ENCODE measurements at regions not wholly inside any gene's neighbourhood (a gene's known extent, or its start where the extent isn't known, plus 50 kb on each side); places are given as distances from the start of the nearest gene placed in this dataset.
"Not testable (repeated sequence)": the region's sequence is repeated elsewhere in the genome, so short reads cannot be mapped to it uniquely, and the experiment has no call there.

GRCh38 chr6:156423075-156423474 lies 354.1 kb upstream of the ARID1B start:
- Histone ChIP-seq H2AFZ (ENCODE audit: low read depth, low read length, poor library complexity, severe bottlenecking) (no peak overlapping the region), H3K9me2 (ENCODE audit: insufficient read depth) (no peaks in the 10 kb centered on the region), H4K20me1 (ENCODE audit: insufficient read depth) (no peaks in the 10 kb centered on the region), H3K27ac (ENCODE audit: low read depth, low read length) (no peak overlapping the region), H3K4me1 (ENCODE audit: control insufficient read depth in 1 of 2, insufficient read depth in 2 of 2, low read length in 2 of 2) (no peaks in the 10 kb centered on the region), H3K79me2 (ENCODE audit: insufficient read depth, low read length) (no peaks in the 10 kb centered on the region), H3K36me3 (ENCODE audit: control insufficient read depth in 1 of 2, insufficient read depth in 2 of 2, low read length in 2 of 2) (no peaks in the 10 kb centered on the region), H3K9ac (ENCODE audit: low read length) (no peak overlapping the region), H3K4me3 (replicated peaks in 1 of 2; ENCODE audit: low read depth in 1 of 2, low read length in 2 of 2) (no peak overlapping the region), H3K4me2 (ENCODE audit: low read length) (no peak overlapping the region), H3K9me3 (ENCODE audit: control insufficient read depth in 1 of 2, insufficient read depth in 1 of 2, low read depth in 1 of 2, low read length in 2 of 2) (no peaks in the 10 kb centered on the region), H3K27me3 (ENCODE audit: insufficient read depth, low read length) (no peaks in the 10 kb centered on the region)
- ChIA-PET RAD21 (ENCODE audit: low non-redundant PET in 1 of 2, low total read pairs in 2 of 2, uncharacterized antibody in 2 of 2, unreplicated experiment in 2 of 2) (no interaction called here), POLR2A (no interaction called here), CTCF (no interaction called here)
- no TSS peak for BruUV-seq (replicated peaks)
- TF ChIP-seq EZH2phosphoT487 (IDR thresholded peaks at IDR 0.05; ENCODE audit: borderline replicate concordance) (no peak), RAD21 (IDR thresholded peaks at IDR 0.05; ENCODE audit: low read depth) (no peak), FOSL1 (IDR thresholded peaks at IDR 0.05; ENCODE audit: low read depth) (no peak), CEBPB (IDR thresholded peaks at IDR 0.05; ENCODE audit: low read depth) (no peak), ZBTB33 (IDR thresholded peaks at IDR 0.05; ENCODE audit: extremely low read depth, insufficient replicate concordance, low read length) (no peak), POLR2AphosphoS5 (IDR thresholded peaks at IDR 0.05; ENCODE audit: low read depth, low read length) (no peak), EZH2 (IDR thresholded peaks at IDR 0.05) (no peak)
- TF ChIP-seq, protein P1, sequence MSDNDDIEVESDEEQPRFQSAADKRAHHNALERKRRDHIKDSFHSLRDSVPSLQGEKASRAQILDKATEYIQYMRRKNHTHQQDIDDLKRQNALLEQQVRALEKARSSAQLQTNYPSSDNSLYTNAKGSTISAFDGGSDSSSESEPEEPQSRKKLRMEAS (IDR thresholded peaks at IDR 0.05) = no peak
- intact Hi-C loops (cut with micrococcal nuclease) = no loop called here
- no peak for ATAC-seq
- no peak for DNase-seq (ENCODE audit: low read depth, low spot score)

GRCh38 chr6:156421933-156422332 lies 355.2 kb upstream of the ARID1B start:
- ATAC-seq (no peak), DNase-seq (ENCODE audit: low read depth, low spot score) (no peak)
- Histone ChIP-seq H3K9me2 (ENCODE audit: insufficient read depth) (no peaks in the 10 kb centered on the region), H3K4me3 (replicated peaks in 1 of 2; ENCODE audit: low read depth in 1 of 2, low read length in 2 of 2) (no peak overlapping the region), H3K4me2 (ENCODE audit: low read length) (no peak overlapping the region), H3K4me1 (ENCODE audit: control insufficient read depth in 1 of 2, insufficient read depth in 2 of 2, low read length in 2 of 2) (no peaks in the 10 kb centered on the region), H3K9me3 (ENCODE audit: control insufficient read depth in 1 of 2, insufficient read depth in 1 of 2, low read depth in 1 of 2, low read length in 2 of 2) (no peaks in the 10 kb centered on the region), H3K27me3 (ENCODE audit: insufficient read depth, low read length) (no peaks in the 10 kb centered on the region), H3K9ac (ENCODE audit: low read length) (no peak overlapping the region), H3K27ac (ENCODE audit: low read depth, low read length) (no peak overlapping the region), H2AFZ (ENCODE audit: low read depth, low read length, poor library complexity, severe bottlenecking) (no peak overlapping the region), H4K20me1 (ENCODE audit: insufficient read depth) (no peaks in the 10 kb centered on the region), H3K79me2 (ENCODE audit: insufficient read depth, low read length) (no peaks in the 10 kb centered on the region), H3K36me3 (ENCODE audit: control insufficient read depth in 1 of 2, insufficient read depth in 2 of 2, low read length in 2 of 2) (no peaks in the 10 kb centered on the region)
- no TSS peak for BruUV-seq (replicated peaks)
- ChIA-PET RAD21 (ENCODE audit: low non-redundant PET in 1 of 2, low total read pairs in 2 of 2, uncharacterized antibody in 2 of 2, unreplicated experiment in 2 of 2) (no interaction called here), POLR2A (no interaction called here), CTCF (no interaction called here)
- TF ChIP-seq EZH2 (IDR thresholded peaks at IDR 0.05) (no peak), RAD21 (IDR thresholded peaks at IDR 0.05; ENCODE audit: low read depth) (no peak), FOSL1 (IDR thresholded peaks at IDR 0.05; ENCODE audit: low read depth) (no peak), ATF3 (IDR thresholded peaks at IDR 0.05) (no peak)
- intact Hi-C loops (cut with micrococcal nuclease) = no loop called here

DNA sequence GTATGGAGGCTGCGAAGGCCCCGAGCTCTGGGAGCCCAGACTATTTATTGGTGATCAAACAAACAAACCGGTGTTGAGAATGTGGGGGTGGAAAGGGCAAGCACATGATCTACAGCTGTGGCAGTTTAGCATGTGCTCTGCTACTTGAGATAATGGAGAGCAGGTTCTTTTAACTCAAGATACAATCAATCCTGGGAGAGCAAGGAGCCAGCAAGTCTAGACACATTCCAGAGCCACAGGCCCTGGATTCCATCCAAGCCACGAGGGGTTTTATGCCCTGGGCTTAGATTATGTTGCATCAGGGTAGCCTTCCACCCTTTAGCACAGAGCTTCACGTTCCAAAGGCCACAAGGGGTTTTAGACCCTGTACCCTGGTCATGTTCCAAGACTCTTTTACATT lies 355.9 kb upstream of the ARID1B start:
- H2AFZ ChIP-seq (ENCODE audit: low read depth, low read length, poor library complexity, severe bottlenecking); H3K9me2 ChIP-seq (ENCODE audit: insufficient read depth); H3K4me1 ChIP-seq (ENCODE audit: control insufficient read depth in 1 of 2, insufficient read depth in 2 of 2, low read length in 2 of 2); H3K9me3 ChIP-seq (ENCODE audit: control insufficient read depth in 1 of 2, insufficient read depth in 1 of 2, low read depth in 1 of 2, low read length in 2 of 2); H3K36me3 ChIP-seq (ENCODE audit: control insufficient read depth in 1 of 2, insufficient read depth in 2 of 2, low read length in 2 of 2); RAD21 ChIA-PET (ENCODE audit: low non-redundant PET in 1 of 2, low total read pairs in 2 of 2, uncharacterized antibody in 2 of 2, unreplicated experiment in 2 of 2); H3K27me3 ChIP-seq (ENCODE audit: insufficient read depth, low read length); H3K4me2 ChIP-seq (ENCODE audit: low read length); H4K20me1 ChIP-seq (ENCODE audit: insufficient read depth); H3K79me2 ChIP-seq (ENCODE audit: insufficient read depth, low read length); H3K4me3 ChIP-seq (replicated peaks in 1 of 2; ENCODE audit: low read depth in 1 of 2, low read length in 2 of 2); BruUV-seq (replicated peaks); intact Hi-C loops (cut with micrococcal nuclease); H3K9ac ChIP-seq (ENCODE audit: low read length); H3K27ac ChIP-seq (ENCODE audit: low read depth, low read length); POLR2A ChIA-PET; ATAC-seq; DNase-seq (ENCODE audit: low read depth, low spot score): not testable (repeated sequence)
- CTCF ChIA-PET = interaction anchor here (0.9 kb wide), 1 partner anchor 10 kb away, joined by 4 read pairs; no protein-coding TSS in a partner anchor
